Peyer's patch (tissue), 4 donors: ENCODE measurements at regions not wholly inside any gene's neighbourhood (a gene's known extent, or its start where the extent isn't known, plus 50 kb on each side); places are given as distances from the start of the nearest gene placed in this dataset.

Experiments used
- CTCF ChIP-seq, 6 experiments: fragments of 450-650 bp in 4 of 6; fragments of 200-600 bp in 2 of 6; sonication (generic) in 1 of 6; IDR thresholded peaks; one replicate each; pipeline ENCODE4 v1.5.1; 2017 to 2019; ENCODE audit warnings: antibody characterized with exemption in 6 of 6, mild to moderate bottlenecking in 3 of 6, moderate library complexity in 1 of 6
- POLR2A ChIP-seq, 2 donors: fragments of 450-650 bp; IDR thresholded peaks; one replicate each; pipeline ENCODE4 v1.5.1; 2017; ENCODE audit warnings: antibody characterized with exemption in 2 of 2, mild to moderate bottlenecking in 2 of 2, moderate library complexity in 2 of 2

GRCh38 chr1:116201911-116202310 is 90.7 kb downstream of the MAB21L3 start:
- TF ChIP-seq CTCF (IDR thresholded peaks at IDR 0.05) (no peak), POLR2A (IDR thresholded peaks at IDR 0.05) (no peak)
